ENCODE measurements at regions not wholly inside any gene's neighbourhood (a gene's known extent, or its start where the extent isn't known, plus 50 kb on each side); places are given as distances from the start of the nearest gene placed in this dataset.

GRCh38 chr15:47431501-47431900, 285.8 kb upstream of the SEMA6D start:
- DNase-seq, result no peak
- Histone ChIP-seq H3K27ac (no peak overlapping the region), H3K27me3 (ENCODE audit: insufficient read depth, low read depth, severe bottlenecking) (no peaks in the 10 kb centered on the region), H3K4me3 (ENCODE audit: low read depth, low read length) (no peak overlapping the region), H3K36me3 (no peaks in the 10 kb centered on the region), H3K9me3 (ENCODE audit: severe bottlenecking) (no peaks in the 10 kb centered on the region)
- no peak for TF ChIP-seq CTCF (IDR thresholded peaks at IDR 0.05; ENCODE audit: low read depth, low read length)

- H3K9me3 ChIP-seq (ENCODE audit: severe bottlenecking), result no peaks in the 10 kb centered on the region
- no peak overlapping the region for H3K27ac ChIP-seq
- H3K27me3 ChIP-seq (ENCODE audit: insufficient read depth, low read depth, severe bottlenecking), result no peaks in the 10 kb centered on the region
- H3K36me3 ChIP-seq, result no peaks in the 10 kb centered on the region
- no peak overlapping the region for H3K4me3 ChIP-seq (ENCODE audit: low read depth, low read length)
- no peak for DNase-seq
- TF ChIP-seq CTCF (IDR thresholded peaks at IDR 0.05; ENCODE audit: low read depth, low read length), result no peak
Observed at GRCh38 chr15:47432826-47433225, 284.5 kb upstream of the SEMA6D start.

GRCh38 chr15:47434596-47434995, 282.7 kb upstream of the SEMA6D start:
- Histone ChIP-seq H3K27me3 (ENCODE audit: insufficient read depth, low read depth, severe bottlenecking) (no peaks in the 10 kb centered on the region), H3K4me3 (ENCODE audit: low read depth, low read length) (no peak overlapping the region), H3K36me3 (no peaks in the 10 kb centered on the region), H3K9me3 (ENCODE audit: severe bottlenecking) (no peaks in the 10 kb centered on the region), H3K27ac (no peak overlapping the region)
- DNase-seq, result no peak
- no peak for TF ChIP-seq CTCF (IDR thresholded peaks at IDR 0.05; ENCODE audit: low read depth, low read length)

- no peaks in the 10 kb centered on the region for H3K36me3 ChIP-seq
- H3K4me3 ChIP-seq (ENCODE audit: low read depth, low read length), result no peak overlapping the region
- no peaks in the 10 kb centered on the region for H3K27me3 ChIP-seq (ENCODE audit: insufficient read depth, low read depth, severe bottlenecking)
- TF ChIP-seq CTCF (IDR thresholded peaks at IDR 0.05; ENCODE audit: low read depth, low read length), result no peak
- no peaks in the 10 kb centered on the region for H3K9me3 ChIP-seq (ENCODE audit: severe bottlenecking)
- H3K27ac ChIP-seq, result no peak overlapping the region
- DNase-seq, result no peak
Observed at GRCh38 chr15:47437491-47437890, 279.8 kb upstream of the SEMA6D start.

- H3K4me3 ChIP-seq (ENCODE audit: low read depth, low read length), result no peak overlapping the region
- no peak for DNase-seq
- no peak overlapping the region for H3K27ac ChIP-seq
- no peaks in the 10 kb centered on the region for H3K36me3 ChIP-seq
- H3K9me3 ChIP-seq (ENCODE audit: severe bottlenecking), result no peaks in the 10 kb centered on the region
- no peak for TF ChIP-seq CTCF (IDR thresholded peaks at IDR 0.05; ENCODE audit: low read depth, low read length)
- H3K27me3 ChIP-seq (ENCODE audit: insufficient read depth, low read depth, severe bottlenecking), result no peaks in the 10 kb centered on the region
Observed at GRCh38 chr15:47439146-47440111, 277.9 kb upstream of the SEMA6D start.

Data from WERI-Rb-1 (cell line).